Right atrium auricular region (tissue), 2 donors: ENCODE measurements at regions not wholly inside any gene's neighbourhood (a gene's known extent, or its start where the extent isn't known, plus 50 kb on each side); places are given as distances from the start of the nearest gene placed in this dataset.

Source experiments
- DNase-seq: peaks from one replicate; pipeline ENCODE4 v3.0.0-alpha.2; 2019; ENCODE audit warnings: low spot score
- H3K27ac ChIP-seq, 2 donors: fragments of 200-600 bp; sonication (generic); 1 replicate in 1 of 2; 2 replicates in 1 of 2; pipeline ENCODE4 v1.5.1; 2016 to 2019
- H3K27me3 ChIP-seq, 2 donors: fragments of 200-600 bp; sonication (generic); one replicate each; pipeline versions ENCODE4 v1.5.1 to v1.6.0; 2017 to 2019
- H3K36me3 ChIP-seq: fragments of 200-600 bp; sonication (generic); one replicate; pipeline ENCODE4 v1.5.1; 2016
- H3K4me1 ChIP-seq, 2 donors: fragments of 200-600 bp; sonication (generic); one replicate each; pipeline versions ENCODE4 v1.5.1 to v1.6.0; 2017 to 2019
- H3K4me3 ChIP-seq, 2 donors: fragments of 200-600 bp; sonication (generic); 1 replicate in 1 of 2; 2 replicates in 1 of 2; pipeline ENCODE4 v1.5.1; 2017 to 2019; ENCODE audit warnings: mild to moderate bottlenecking in 1 of 2, moderate library complexity in 1 of 2
- H3K9me3 ChIP-seq, 2 donors: fragments of 200-600 bp; sonication (generic); one replicate each; pipeline ENCODE4 v1.5.1; 2019
- CTCF ChIP-seq, 2 donors: fragments of 200-600 bp; sonication (generic); IDR thresholded peaks; one replicate each; pipeline ENCODE4 v1.5.1; 2019; ENCODE audit warnings: antibody characterized with exemption in 2 of 2

GRCh38 chr9:14433351-14434157 lies 119.6 kb upstream of the NFIB start:
- Histone ChIP-seq H3K27me3 (no peaks in the 10 kb centered on the region), H3K4me3 (no peak overlapping the region), H3K4me1 (peaks cover 0 to 44% of the 10 kb centered on the region in 2 donors), H3K9me3 (no peaks in the 10 kb centered on the region), H3K27ac (peak overlapping the region; percentile 27 to 84), H3K36me3 (no peaks in the 10 kb centered on the region)
- peak in 1 of 2 donors; percentile 63 for TF ChIP-seq CTCF (IDR thresholded peaks at IDR 0.05)
- no peak for DNase-seq

- DNase-seq, result no peak
- H3K27me3 ChIP-seq, result no peaks in the 10 kb centered on the region
- H3K9me3 ChIP-seq, result no peaks in the 10 kb centered on the region
- TF ChIP-seq CTCF (IDR thresholded peaks at IDR 0.05), result no peak
- peaks cover 0 to 49% of the 10 kb centered on the region in 2 donors for H3K4me1 ChIP-seq
- no peak overlapping the region for H3K4me3 ChIP-seq
- peak overlapping the region; percentile 26 to 84 for H3K27ac ChIP-seq
- no peaks in the 10 kb centered on the region for H3K36me3 ChIP-seq
These were observed 118.9 kb upstream of the NFIB start for GRCh38 chr9:14432666-14433350.

GRCh38 chr9:14428781-14429230 lies 114.9 kb upstream of the NFIB start:
- Histone ChIP-seq H3K4me1 (peaks cover 0 to 32% of the 10 kb centered on the region in 2 donors), H3K27me3 (no peaks in the 10 kb centered on the region), H3K27ac (peak overlapping the region in 1 of 2 donors; percentile 61), H3K36me3 (no peaks in the 10 kb centered on the region), H3K4me3 (no peak overlapping the region), H3K9me3 (no peaks in the 10 kb centered on the region)
- DNase-seq, result peak; percentile 84
- peak; percentile 68 to 90 for TF ChIP-seq CTCF (IDR thresholded peaks at IDR 0.05)

GRCh38 chr9:14427419-14427818 lies 113.5 kb upstream of the NFIB start:
- no peak overlapping the region for H3K27ac ChIP-seq
- H3K4me1 ChIP-seq, result peaks cover 0 to 18% of the 10 kb centered on the region in 2 donors
- H3K9me3 ChIP-seq, result no peaks in the 10 kb centered on the region
- no peak overlapping the region for H3K4me3 ChIP-seq
- no peak for DNase-seq
- no peak for TF ChIP-seq CTCF (IDR thresholded peaks at IDR 0.05)
- H3K27me3 ChIP-seq, result no peaks in the 10 kb centered on the region
- no peaks in the 10 kb centered on the region for H3K36me3 ChIP-seq

- H3K27ac ChIP-seq, result peak overlapping the region in 1 of 2 donors; percentile 60
These were observed 111.0 kb upstream of the NFIB start for GRCh38 chr9:14424983-14425382.

More at GRCh38 chr9:14424983-14425382, 111.0 kb upstream of the NFIB start:
- no peak overlapping the region for H3K4me3 ChIP-seq
- TF ChIP-seq CTCF (IDR thresholded peaks at IDR 0.05), result no peak
- no peak for DNase-seq
- H3K27me3 ChIP-seq, result no peaks in the 10 kb centered on the region
- H3K9me3 ChIP-seq, result no peaks in the 10 kb centered on the region
- H3K4me1 ChIP-seq, result peaks cover 0 to 18% of the 10 kb centered on the region in 2 donors
- H3K36me3 ChIP-seq, result no peaks in the 10 kb centered on the region
